Calu3 (cell line): ENCODE measurements at regions not wholly inside any gene's neighbourhood (a gene's known extent, or its start where the extent isn't known, plus 50 kb on each side); places are given as distances from the start of the nearest gene placed in this dataset.

Experiments used
- BruUV-seq: library from RNA; stranded (reverse); fragments of 400-500 nt; replicated peaks from 2 replicates; lab custom pipeline; 2021; lab: Mats Ljungman, UMichigan
- CTCF ChIA-PET: fragments of 300-600 bp; sonication (Branson Sonifier 250); formaldehyde crosslinking; loops from one replicate; lab custom pipeline; 2022; ENCODE audit warnings: antibody characterized with exemption; lab: Charles Lee
- DNase-seq: peaks from one replicate; pipeline ENCODE4 v3.0.0; 2022
- H3K27ac Mint-ChIP-seq: one replicate; pipeline ENCODE4 v1.8.0; 2022; ENCODE audit warnings: mixed read lengths; ENCODE audit not compliant: unreplicated experiment
- H3K27me3 Mint-ChIP-seq: one replicate; pipeline ENCODE4 v1.8.0; 2022; ENCODE audit warnings: mixed read lengths; ENCODE audit not compliant: unreplicated experiment
- H3K36me3 Mint-ChIP-seq: one replicate; pipeline ENCODE4 v1.8.0; 2022; ENCODE audit warnings: mild to moderate bottlenecking, moderate library complexity, mixed read lengths; ENCODE audit not compliant: insufficient read depth, unreplicated experiment
- H3K4me1 Mint-ChIP-seq: one replicate; pipeline ENCODE4 v1.8.0; 2022; ENCODE audit warnings: mild to moderate bottlenecking, low read depth, mixed read lengths; ENCODE audit not compliant: unreplicated experiment
- H3K4me3 Mint-ChIP-seq: one replicate; pipeline ENCODE4 v1.8.0; 2022; ENCODE audit warnings: mild to moderate bottlenecking, low read depth, moderate library complexity, mixed read lengths; ENCODE audit not compliant: unreplicated experiment
- H3K9me3 Mint-ChIP-seq: one replicate; pipeline ENCODE4 v1.8.0; 2022; ENCODE audit warnings: low read depth, mixed read lengths; ENCODE audit not compliant: unreplicated experiment
- CTCF ChIP-seq: fragments of 200-600 bp; IDR thresholded peaks from one replicate; pipeline ENCODE4 v1.8.0; 2022; ENCODE audit warnings: antibody characterized with exemption; ENCODE audit not compliant: unreplicated experiment
- intact Hi-C: fragments of 100-400 bp; cut with micrococcal nuclease; formaldehyde crosslinking; loops from one replicate; pipeline ENCODE4 v1.10.0; 2022; ENCODE audit not compliant: unreplicated experiment

- CTCF ChIA-PET, result interaction anchor here (0.6 kb wide), 1 partner anchor 1325 kb away, joined by 3 read pairs; no protein-coding TSS in a partner anchor
- DNase-seq, result no peak
- TF ChIP-seq CTCF, result no peak
- Mint-ChIP-seq H3K4me1 (peaks cover 6% of the 10 kb centered on the region), H3K27me3 (no peaks in the 10 kb centered on the region), H3K36me3 (no peaks in the 10 kb centered on the region), H3K27ac (no peak overlapping the region), H3K4me3 (no peak overlapping the region), H3K9me3 (no peaks in the 10 kb centered on the region)
- no TSS peak for BruUV-seq
- intact Hi-C loops, result no loop called here
Observed at GRCh38 chr10:60578217-60578616, 188.5 kb upstream of the ANK3 start.

GRCh38 chr10:60576130-60577069, 186.7 kb upstream of the ANK3 start:
- DNase-seq, result no peak
- intact Hi-C loops, result no loop called here
- Mint-ChIP-seq H3K36me3 (peaks cover 4% of the 10 kb centered on the region), H3K4me3 (no peak overlapping the region), H3K27me3 (no peaks in the 10 kb centered on the region), H3K4me1 (peaks cover 19% of the 10 kb centered on the region), H3K27ac (no peak overlapping the region), H3K9me3 (no peaks in the 10 kb centered on the region)
- no peak for TF ChIP-seq CTCF
- CTCF ChIA-PET, result interaction anchor here (0.6 to 1.4 kb wide), 3 partner anchors 14 to 262 kb away, joined by 3 to 4 read pairs (median 3); no protein-coding TSS in a partner anchor
- no TSS peak for BruUV-seq

- peaks cover 4% of the 10 kb centered on the region for H3K36me3 Mint-ChIP-seq
- intact Hi-C loops, result no loop called here
- no peak overlapping the region for H3K27ac Mint-ChIP-seq
- no peaks in the 10 kb centered on the region for H3K27me3 Mint-ChIP-seq
- CTCF ChIA-PET, result no interaction called here
- no TSS peak for BruUV-seq
- H3K4me1 Mint-ChIP-seq, result peaks cover 19% of the 10 kb centered on the region
- H3K9me3 Mint-ChIP-seq, result no peaks in the 10 kb centered on the region
- no peak overlapping the region for H3K4me3 Mint-ChIP-seq
- TF ChIP-seq CTCF, result no peak
- DNase-seq, result no peak
Observed at GRCh38 chr10:60575105-60575504, 185.4 kb upstream of the ANK3 start.

GRCh38 chr10:60574388-60574787, 184.7 kb upstream of the ANK3 start:
- BruUV-seq, result no TSS peak
- CTCF ChIA-PET, result no interaction called here
- TF ChIP-seq CTCF, result no peak
- Mint-ChIP-seq H3K27me3 (no peaks in the 10 kb centered on the region), H3K4me3 (no peak overlapping the region), H3K27ac (no peak overlapping the region), H3K36me3 (peaks cover 4% of the 10 kb centered on the region), H3K4me1 (peaks cover 19% of the 10 kb centered on the region), H3K9me3 (no peaks in the 10 kb centered on the region)
- intact Hi-C loops, result no loop called here
- DNase-seq, result no peak
